MCF 10A (cell line): ENCODE measurements at regions not wholly inside any gene's neighbourhood (a gene's known extent, or its start where the extent isn't known, plus 50 kb on each side); places are given as distances from the start of the nearest gene placed in this dataset.

Experiments used
- BruUV-seq: library from RNA; stranded (reverse); fragments of 400-500 nt; replicated peaks from 2 replicates; lab custom pipeline; 2021; lab: Mats Ljungman, UMichigan
- CTCF ChIA-PET: fragments of 300-600 bp; sonication (Branson Sonifier 250); formaldehyde crosslinking; extraction: SDS; loops from one replicate; lab custom pipeline; 2021; ENCODE audit warnings: antibody characterized with exemption, inconsistent platforms; lab: Yijun Ruan, JAX
- POLR2A ChIA-PET: fragments of 300-600, 350-650 bp; sonication (Branson Sonifier 250); formaldehyde crosslinking; extraction: SDS; loops from one replicate; lab custom pipeline; 2020; ENCODE audit warnings: antibody characterized with exemption, inconsistent platforms; lab: Yijun Ruan, JAX
- DNase-seq: peaks from one replicate; pipeline ENCODE4 v3.0.0-alpha.2; 2018; ENCODE audit not compliant: unreplicated experiment
- H3K27ac Mint-ChIP-seq: one replicate; pipeline ENCODE4 v1.8.0; 2022; ENCODE audit warnings: mild to moderate bottlenecking, low read depth, mixed read lengths; ENCODE audit not compliant: unreplicated experiment
- H3K27me3 Mint-ChIP-seq: one replicate; pipeline ENCODE4 v1.8.0; 2022; ENCODE audit warnings: mixed read lengths; ENCODE audit not compliant: insufficient read depth, unreplicated experiment
- H3K36me3 Mint-ChIP-seq: one replicate; pipeline ENCODE4 v1.8.0; 2022; ENCODE audit warnings: mild to moderate bottlenecking, moderate library complexity, mixed read lengths; ENCODE audit not compliant: insufficient read depth, unreplicated experiment
- H3K4me1 Mint-ChIP-seq: one replicate; pipeline ENCODE4 v1.8.0; 2022; ENCODE audit warnings: mixed read lengths; ENCODE audit not compliant: insufficient read depth, unreplicated experiment
- H3K4me3 Mint-ChIP-seq: one replicate; pipeline ENCODE4 v1.8.0; 2022; ENCODE audit warnings: mild to moderate bottlenecking, moderate library complexity, mixed read lengths; ENCODE audit not compliant: unreplicated experiment
- H3K9me3 Mint-ChIP-seq: one replicate; pipeline ENCODE4 v1.8.0; 2022; ENCODE audit warnings: mixed read lengths; ENCODE audit not compliant: unreplicated experiment
- CTCF ChIP-seq: fragments of 200-600 bp; IDR thresholded peaks from one replicate; pipeline ENCODE4 v1.8.0; 2022; ENCODE audit warnings: antibody characterized with exemption, mild to moderate bottlenecking; ENCODE audit not compliant: unreplicated experiment
- intact Hi-C: fragments of 100-400 bp; cut with micrococcal nuclease; formaldehyde crosslinking; loops from 2 replicates; pipeline ENCODE4 v1.14.1; 2022

DNA sequence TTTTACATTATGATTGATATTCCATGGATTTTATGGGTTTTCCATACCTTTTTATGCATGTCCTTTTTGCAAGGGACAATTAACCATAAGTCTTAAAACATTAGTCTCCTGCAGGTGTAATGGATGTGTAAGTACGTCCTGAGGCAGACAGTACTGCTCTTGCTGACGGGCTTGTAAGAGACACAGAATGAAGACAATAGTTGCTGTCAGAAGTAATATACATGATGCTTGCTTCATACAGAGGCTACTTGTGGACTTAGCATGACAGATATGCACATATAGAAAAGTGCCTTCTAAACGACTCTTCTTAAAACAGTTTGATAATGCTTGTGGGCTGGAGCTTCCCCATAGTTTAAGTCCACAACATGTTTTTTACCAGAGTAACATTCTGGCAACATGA is 182.7 kb downstream of the SPATA31D1 start:
- Mint-ChIP-seq H3K36me3 (no peaks in the 10 kb centered on the region), H3K27me3 (no peaks in the 10 kb centered on the region), H3K9me3 (no peaks in the 10 kb centered on the region), H3K4me3 (no peak overlapping the region), H3K27ac (no peak overlapping the region), H3K4me1 (peaks cover 7% of the 10 kb centered on the region)
- ChIA-PET CTCF (no interaction called here), POLR2A (no interaction called here)
- BruUV-seq = no TSS peak
- no peak for TF ChIP-seq CTCF
- intact Hi-C loops = no loop called here
- no peak for DNase-seq

DNA sequence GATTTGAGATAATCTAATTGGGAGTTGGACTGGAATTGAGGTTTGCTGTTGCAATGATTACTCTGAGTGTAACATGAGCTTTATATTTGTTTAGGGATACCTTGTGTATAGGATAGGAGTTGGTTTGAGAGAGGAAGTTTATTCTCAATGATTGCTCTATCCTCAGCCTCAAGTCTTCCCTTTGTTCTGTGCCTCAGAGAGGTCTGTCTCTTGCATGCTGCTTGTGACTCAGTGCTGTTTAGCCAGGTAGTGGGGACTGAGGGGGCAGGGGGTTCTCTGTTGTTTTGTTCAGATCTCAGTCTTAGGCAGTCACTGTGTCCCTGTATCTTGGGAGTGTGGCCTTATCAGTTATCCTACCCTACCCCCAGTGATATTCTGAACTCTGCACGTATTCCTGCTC is 192.1 kb downstream of the SPATA31D1 start:
- H3K4me1 Mint-ChIP-seq = no peaks in the 10 kb centered on the region
- BruUV-seq = no TSS peak
- TF ChIP-seq CTCF = no peak
- DNase-seq = no peak
- intact Hi-C loops = no loop called here
- no peak overlapping the region for H3K27ac Mint-ChIP-seq
- no peaks in the 10 kb centered on the region for H3K27me3 Mint-ChIP-seq
- H3K4me3 Mint-ChIP-seq = no peak overlapping the region
- no peaks in the 10 kb centered on the region for H3K9me3 Mint-ChIP-seq
- no peaks in the 10 kb centered on the region for H3K36me3 Mint-ChIP-seq
- ChIA-PET CTCF (no interaction called here), POLR2A (no interaction called here)

GRCh38 chr9:82183181-82183860 is 194.7 kb downstream of the SPATA31D1 start:
- Mint-ChIP-seq H3K27me3 (no peaks in the 10 kb centered on the region), H3K36me3 (no peaks in the 10 kb centered on the region), H3K4me3 (no peak overlapping the region), H3K27ac (no peak overlapping the region), H3K4me1 (no peaks in the 10 kb centered on the region), H3K9me3 (no peaks in the 10 kb centered on the region)
- intact Hi-C loops = no loop called here
- TF ChIP-seq CTCF = no peak
- POLR2A ChIA-PET = no interaction called here
- no TSS peak for BruUV-seq
- CTCF ChIA-PET = no interaction called here
- DNase-seq = peak; percentile 4

DNA sequence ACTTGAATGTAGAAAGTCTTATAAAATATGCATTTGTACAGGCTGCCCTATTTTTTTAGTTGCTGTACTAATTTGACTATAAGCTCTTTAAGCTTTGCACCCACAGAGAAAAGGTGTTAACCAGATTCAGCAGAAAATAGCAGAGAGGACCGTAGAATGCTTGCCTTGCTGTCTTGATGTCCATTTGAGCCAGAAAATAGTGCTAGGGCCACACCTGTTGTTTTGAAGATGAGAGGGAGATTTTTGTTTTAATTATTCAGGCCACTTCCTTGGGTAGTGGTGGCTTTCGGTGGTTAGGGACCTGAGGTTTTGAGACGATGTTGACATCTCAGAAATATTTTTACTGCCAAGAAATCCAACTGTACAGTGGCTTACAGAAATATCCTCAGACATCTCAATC is 196.0 kb downstream of the SPATA31D1 start:
- intact Hi-C loops = no loop called here
- POLR2A ChIA-PET = interaction anchor here (1.1 kb wide), 1 partner anchor 19 kb away, joined by 3 read pairs; no protein-coding TSS in a partner anchor
- no peak for TF ChIP-seq CTCF
- H3K36me3 Mint-ChIP-seq = no peaks in the 10 kb centered on the region
- H3K9me3 Mint-ChIP-seq = no peaks in the 10 kb centered on the region
- no peak overlapping the region for H3K27ac Mint-ChIP-seq
- DNase-seq = no peak
- H3K4me1 Mint-ChIP-seq = no peaks in the 10 kb centered on the region
- BruUV-seq = no TSS peak
- CTCF ChIA-PET = interaction anchor here (0.7 to 1.2 kb wide), 2 partner anchors 9 to 28 kb away, joined by 3 read pairs; no protein-coding TSS in a partner anchor
- no peaks in the 10 kb centered on the region for H3K27me3 Mint-ChIP-seq
- H3K4me3 Mint-ChIP-seq = no peak overlapping the region
